ENCODE measurements at regions not wholly inside any gene's neighbourhood (a gene's known extent, or its start where the extent isn't known, plus 50 kb on each side); places are given as distances from the start of the nearest gene placed in this dataset.

DNA sequence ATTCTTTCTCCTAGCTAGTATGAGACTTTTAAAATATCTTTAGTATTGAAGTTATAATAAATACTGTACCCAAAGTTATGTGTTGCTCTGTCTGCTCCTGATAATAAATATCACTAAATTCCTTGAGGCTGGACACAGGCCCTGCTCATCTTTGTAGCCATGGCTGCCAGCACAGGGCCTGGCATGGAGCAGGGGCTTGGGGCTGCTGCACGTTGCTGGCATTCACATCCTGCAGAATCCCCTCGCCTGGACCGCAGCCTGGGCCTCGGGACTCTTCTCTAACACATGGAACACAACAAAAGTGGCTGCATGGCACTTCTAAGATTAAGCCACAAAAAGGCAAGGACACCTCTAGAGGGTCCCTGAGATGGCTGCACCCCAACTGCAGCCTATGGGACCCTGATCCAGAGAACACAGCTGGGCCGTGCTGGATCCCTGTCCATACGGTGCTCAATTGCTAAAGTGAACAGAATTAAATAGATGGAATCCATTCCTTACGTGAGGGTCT is 477.5 kb upstream of the MYT1L start:
- Mint-ChIP-seq H3K9me3 (ENCODE audit: low read depth) (peaks cover 3% of the 10 kb centered on the region), H3K4me3 (ENCODE audit: low read depth) (no peak overlapping the region), H3K36me3 (ENCODE audit: insufficient read depth) (no peaks in the 10 kb centered on the region), H3K27me3 (peaks cover 6% of the 10 kb centered on the region), H3K27ac (no peak overlapping the region), H3K4me1 (ENCODE audit: low read depth) (no peaks in the 10 kb centered on the region)
- DNase-seq (ENCODE audit: low spot score, unreplicated experiment): no peak
- TF ChIP-seq, protein P1, sequence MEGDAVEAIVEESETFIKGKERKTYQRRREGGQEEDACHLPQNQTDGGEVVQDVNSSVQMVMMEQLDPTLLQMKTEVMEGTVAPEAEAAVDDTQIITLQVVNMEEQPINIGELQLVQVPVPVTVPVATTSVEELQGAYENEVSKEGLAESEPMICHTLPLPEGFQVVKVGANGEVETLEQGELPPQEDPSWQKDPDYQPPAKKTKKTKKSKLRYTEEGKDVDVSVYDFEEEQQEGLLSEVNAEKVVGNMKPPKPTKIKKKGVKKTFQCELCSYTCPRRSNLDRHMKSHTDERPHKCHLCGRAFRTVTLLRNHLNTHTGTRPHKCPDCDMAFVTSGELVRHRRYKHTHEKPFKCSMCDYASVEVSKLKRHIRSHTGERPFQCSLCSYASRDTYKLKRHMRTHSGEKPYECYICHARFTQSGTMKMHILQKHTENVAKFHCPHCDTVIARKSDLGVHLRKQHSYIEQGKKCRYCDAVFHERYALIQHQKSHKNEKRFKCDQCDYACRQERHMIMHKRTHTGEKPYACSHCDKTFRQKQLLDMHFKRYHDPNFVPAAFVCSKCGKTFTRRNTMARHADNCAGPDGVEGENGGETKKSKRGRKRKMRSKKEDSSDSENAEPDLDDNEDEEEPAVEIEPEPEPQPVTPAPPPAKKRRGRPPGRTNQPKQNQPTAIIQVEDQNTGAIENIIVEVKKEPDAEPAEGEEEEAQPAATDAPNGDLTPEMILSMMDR (IDR thresholded peaks at IDR 0.05; ENCODE audit: unreplicated experiment): no peak

- no peaks in the 10 kb centered on the region for H3K4me1 Mint-ChIP-seq (ENCODE audit: low read depth)
- TF ChIP-seq, protein P1 (IDR thresholded peaks at IDR 0.05; ENCODE audit: unreplicated experiment): no peak
- H3K36me3 Mint-ChIP-seq (ENCODE audit: insufficient read depth): no peaks in the 10 kb centered on the region
- peaks cover 9% of the 10 kb centered on the region for H3K27me3 Mint-ChIP-seq
- H3K9me3 Mint-ChIP-seq (ENCODE audit: low read depth): peaks cover 3% of the 10 kb centered on the region
- no peak overlapping the region for H3K4me3 Mint-ChIP-seq (ENCODE audit: low read depth)
- DNase-seq (ENCODE audit: low spot score, unreplicated experiment): no peak
- H3K27ac Mint-ChIP-seq: no peak overlapping the region
Observed at GRCh38 chr2:2806711-2807110, 475.6 kb upstream of the MYT1L start.

- DNase-seq (ENCODE audit: low spot score, unreplicated experiment): no peak
- no peak overlapping the region for H3K4me3 Mint-ChIP-seq (ENCODE audit: low read depth)
- H3K27ac Mint-ChIP-seq: no peak overlapping the region
- peaks cover 12% of the 10 kb centered on the region for H3K27me3 Mint-ChIP-seq
- H3K36me3 Mint-ChIP-seq (ENCODE audit: insufficient read depth): no peaks in the 10 kb centered on the region
- no peaks in the 10 kb centered on the region for H3K4me1 Mint-ChIP-seq (ENCODE audit: low read depth)
- TF ChIP-seq, protein P1 (IDR thresholded peaks at IDR 0.05; ENCODE audit: unreplicated experiment): no peak
- peaks cover 7% of the 10 kb centered on the region for H3K9me3 Mint-ChIP-seq (ENCODE audit: low read depth)
Observed at GRCh38 chr2:2805263-2805662, 474.2 kb upstream of the MYT1L start.

DNA sequence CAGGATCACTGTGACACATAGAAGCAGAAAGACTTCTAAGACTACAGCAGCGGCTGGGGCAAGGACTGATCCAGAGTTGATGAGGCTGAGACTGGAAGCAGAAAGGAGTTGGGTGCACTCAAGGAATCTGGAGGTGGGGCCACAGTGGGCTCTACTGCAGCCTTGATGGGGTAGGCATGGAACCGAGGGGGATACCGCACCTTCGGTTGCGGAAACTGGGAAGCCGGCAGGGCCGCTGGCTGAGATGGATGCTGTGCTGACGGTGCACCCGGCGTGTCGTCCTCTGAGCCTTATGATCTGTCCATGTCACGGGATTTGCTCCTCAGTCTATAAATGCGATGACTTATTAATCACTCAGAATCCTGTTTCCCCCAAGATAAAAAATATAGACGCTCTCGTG is 473.5 kb upstream of the MYT1L start:
- no peak for DNase-seq (ENCODE audit: low spot score, unreplicated experiment)
- TF ChIP-seq, protein P1 (IDR thresholded peaks at IDR 0.05; ENCODE audit: unreplicated experiment): no peak
- H3K36me3 Mint-ChIP-seq (ENCODE audit: insufficient read depth): no peaks in the 10 kb centered on the region

DNA sequence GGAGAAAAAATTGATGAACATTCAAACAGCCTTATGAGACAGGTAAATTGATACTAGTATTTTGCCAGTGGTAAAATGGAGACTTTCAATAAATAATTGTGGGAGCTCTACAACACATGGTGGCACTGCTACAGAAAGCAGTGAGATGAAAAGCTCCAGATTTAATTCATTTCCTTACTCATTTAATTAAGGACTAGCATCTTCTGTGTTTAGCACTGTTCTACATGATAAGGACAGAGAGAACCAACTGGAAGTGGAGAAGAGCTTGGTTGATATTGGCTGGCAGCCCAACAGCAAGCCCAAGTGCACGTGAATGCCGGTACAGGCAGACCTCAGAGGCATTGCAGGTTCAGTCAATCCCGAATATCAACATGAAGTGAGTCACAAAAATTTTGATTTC is 470.4 kb upstream of the MYT1L start:
- peaks cover 34% of the 10 kb centered on the region for H3K27me3 Mint-ChIP-seq
- TF ChIP-seq, protein P1 (IDR thresholded peaks at IDR 0.05; ENCODE audit: unreplicated experiment): no peak
- H3K9me3 Mint-ChIP-seq (ENCODE audit: low read depth): peaks cover 7% of the 10 kb centered on the region
- no peak for DNase-seq (ENCODE audit: low spot score, unreplicated experiment)
- no peaks in the 10 kb centered on the region for H3K36me3 Mint-ChIP-seq (ENCODE audit: insufficient read depth)
- no peaks in the 10 kb centered on the region for H3K4me1 Mint-ChIP-seq (ENCODE audit: low read depth)
- no peak overlapping the region for H3K27ac Mint-ChIP-seq
- H3K4me3 Mint-ChIP-seq (ENCODE audit: low read depth): no peak overlapping the region

More for the DNA sequence above, 473.5 kb upstream of the MYT1L start:
- no peak overlapping the region for H3K27ac Mint-ChIP-seq
- H3K4me3 Mint-ChIP-seq (ENCODE audit: low read depth): no peak overlapping the region
- peaks cover 7% of the 10 kb centered on the region for H3K9me3 Mint-ChIP-seq (ENCODE audit: low read depth)
- no peaks in the 10 kb centered on the region for H3K4me1 Mint-ChIP-seq (ENCODE audit: low read depth)
- peaks cover 17% of the 10 kb centered on the region for H3K27me3 Mint-ChIP-seq

Data from progenitor cell of endocrine pancreas (in vitro differentiated cells).